GM18870 (cell line): ENCODE measurements at regions not wholly inside any gene's neighbourhood (a gene's known extent, or its start where the extent isn't known, plus 50 kb on each side); places are given as distances from the start of the nearest gene placed in this dataset.
"Not testable (repeated sequence)": the region's sequence is repeated elsewhere in the genome, so short reads cannot be mapped to it uniquely, and the experiment has no call there.

Source experiments
- ATAC-seq: cut with Tn5 transposase; IDR thresholded peaks from one replicate; pipeline ENCODE4 v1.9.1; 2021; ENCODE audit warnings: moderate library complexity; ENCODE audit not compliant: unreplicated experiment

- ATAC-seq: no peak
Observed at GRCh38 chr5:126052791-126053190, 370.4 kb upstream of the GRAMD2B start.

- ATAC-seq: no peak
Observed at GRCh38 chr5:126053630-126054029, 369.6 kb upstream of the GRAMD2B start.

DNA sequence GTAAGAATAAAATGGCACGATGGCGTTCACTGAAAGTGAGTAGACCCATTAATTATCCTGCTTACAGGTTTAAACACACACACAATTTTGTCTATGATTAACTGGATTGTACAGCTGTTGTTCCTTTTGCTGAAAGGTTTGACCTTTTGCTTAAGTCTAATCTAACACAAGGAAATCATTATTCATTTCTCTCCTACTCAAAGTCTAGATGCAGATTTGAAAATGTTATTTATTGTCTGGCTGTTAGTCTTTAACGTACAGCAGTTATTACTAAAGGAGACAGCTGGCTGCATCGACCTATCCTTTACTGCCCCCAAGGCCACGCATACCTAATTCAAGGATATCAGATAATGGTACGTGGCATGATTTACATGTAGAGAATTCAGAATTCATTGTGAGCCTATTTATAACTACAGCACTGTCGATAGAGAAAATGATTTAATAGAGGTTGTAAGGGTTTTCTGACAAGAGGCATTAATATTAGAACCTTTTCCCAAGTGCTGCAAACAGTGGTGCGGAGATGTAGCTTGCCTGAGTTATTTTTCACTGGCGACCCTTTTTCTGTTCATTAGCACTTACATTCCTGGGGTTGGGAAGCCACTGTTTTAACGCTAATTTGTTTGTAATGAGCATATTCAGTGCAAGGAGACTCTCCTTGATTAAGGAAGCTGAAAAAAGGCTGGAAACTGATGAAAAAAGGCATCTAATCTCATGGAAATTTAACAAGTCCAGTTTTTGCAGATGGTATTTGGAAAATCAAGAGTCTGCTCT lies 368.4 kb upstream of the GRAMD2B start:
- ATAC-seq: no peak

GRCh38 chr5:126055348-126055729 lies 367.9 kb upstream of the GRAMD2B start:
- ATAC-seq: no peak

GRCh38 chr5:126056352-126056751 lies 366.9 kb upstream of the GRAMD2B start:
- ATAC-seq: no peak

DNA sequence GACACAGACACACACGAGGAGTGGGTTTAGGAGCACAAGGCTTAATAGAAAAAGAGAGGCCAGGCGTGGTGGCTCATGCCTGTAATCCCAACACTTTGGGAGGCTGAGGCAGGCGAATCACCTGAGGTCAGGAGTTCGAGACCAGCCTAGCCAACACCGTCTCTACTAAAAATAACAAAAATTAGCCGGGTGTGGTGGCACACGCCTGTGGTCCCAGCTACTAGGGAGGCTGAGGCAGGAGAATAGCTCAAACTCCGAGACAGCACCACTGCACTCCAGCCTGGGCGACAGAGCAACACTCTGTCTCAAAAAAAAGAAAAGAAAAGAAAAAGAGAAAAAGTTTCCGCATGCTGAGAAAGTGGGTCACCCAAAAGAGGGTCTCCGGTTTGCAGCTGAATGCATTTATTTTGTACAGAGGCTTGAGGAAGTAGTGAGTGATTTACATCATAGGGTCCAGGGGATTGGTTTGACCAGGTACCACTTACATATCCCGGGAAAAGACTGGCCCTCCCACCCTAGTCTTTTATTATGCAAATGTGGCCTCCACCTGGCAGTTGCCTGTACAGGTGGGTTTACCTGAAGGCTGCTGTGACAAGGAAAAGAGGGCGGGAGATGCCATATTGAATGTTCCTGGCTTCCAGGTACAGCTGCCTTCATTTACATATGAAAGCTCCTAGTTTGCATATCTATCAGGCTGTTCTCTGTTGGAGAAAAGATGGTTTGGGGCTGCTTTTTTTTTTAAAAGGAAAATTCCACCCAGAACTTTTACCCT lies 366.2 kb upstream of the GRAMD2B start:
- no peak for ATAC-seq

- ATAC-seq: not testable (repeated sequence)
Observed at GRCh38 chr5:126058392-126058791, 364.8 kb upstream of the GRAMD2B start.

GRCh38 chr5:126062398-126063221 lies 360.6 kb upstream of the GRAMD2B start:
- ATAC-seq: no peak

- no peak for ATAC-seq
Observed at GRCh38 chr5:126065061-126065460, 358.1 kb upstream of the GRAMD2B start.

DNA sequence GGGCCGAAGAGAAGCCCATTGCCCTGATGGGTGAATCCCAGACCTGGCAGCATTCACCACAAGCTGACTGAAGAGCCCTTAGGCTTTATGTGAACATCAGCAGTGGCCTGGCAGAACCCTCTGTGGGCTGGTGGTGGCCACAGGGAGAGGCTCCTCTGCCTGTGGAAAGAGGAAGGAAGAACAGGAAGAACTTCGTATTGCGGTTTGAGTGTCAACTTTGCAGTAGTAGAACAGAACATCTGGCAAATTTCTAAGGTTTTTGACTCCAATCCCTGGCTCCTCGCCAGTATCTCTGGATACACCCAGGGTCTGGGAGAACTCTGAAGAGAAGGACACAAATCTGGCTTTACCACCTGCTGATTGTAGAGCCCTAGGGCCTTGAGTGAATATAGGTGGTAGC lies 356.4 kb upstream of the GRAMD2B start:
- ATAC-seq: no peak

GRCh38 chr5:126067404-126067803 lies 355.8 kb upstream of the GRAMD2B start:
- ATAC-seq: no peak

GRCh38 chr5:126069329-126069728 lies 353.9 kb upstream of the GRAMD2B start:
- no peak for ATAC-seq

- no peak for ATAC-seq
Observed at GRCh38 chr5:126070481-126070880, 352.7 kb upstream of the GRAMD2B start.

DNA sequence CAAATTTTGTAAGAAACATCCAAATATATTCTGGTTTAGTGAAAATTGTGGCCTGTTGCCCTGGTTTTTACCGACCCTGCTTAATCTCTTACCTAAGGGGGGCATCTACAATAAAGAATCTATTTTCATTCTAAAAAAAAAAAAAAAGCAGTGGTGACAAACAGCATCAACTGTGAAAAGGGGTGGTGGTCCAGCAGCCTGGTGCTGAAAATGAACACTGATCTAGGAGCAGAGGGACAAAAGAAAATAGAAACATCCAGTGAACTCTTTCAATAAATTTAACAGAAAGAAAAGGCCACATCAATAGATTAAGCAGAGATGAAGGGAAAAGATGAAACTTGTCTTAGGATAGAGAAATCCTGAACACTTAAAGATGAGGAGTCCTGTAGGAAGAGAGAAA lies 348.7 kb upstream of the GRAMD2B start:
- no peak for ATAC-seq

GRCh38 chr5:126079266-126079665 lies 343.9 kb upstream of the GRAMD2B start:
- no peak for ATAC-seq

GRCh38 chr5:126081209-126081608 lies 342.0 kb upstream of the GRAMD2B start:
- ATAC-seq: no peak

- ATAC-seq: no peak
Observed at GRCh38 chr5:126093041-126093440, 330.2 kb upstream of the GRAMD2B start.

DNA sequence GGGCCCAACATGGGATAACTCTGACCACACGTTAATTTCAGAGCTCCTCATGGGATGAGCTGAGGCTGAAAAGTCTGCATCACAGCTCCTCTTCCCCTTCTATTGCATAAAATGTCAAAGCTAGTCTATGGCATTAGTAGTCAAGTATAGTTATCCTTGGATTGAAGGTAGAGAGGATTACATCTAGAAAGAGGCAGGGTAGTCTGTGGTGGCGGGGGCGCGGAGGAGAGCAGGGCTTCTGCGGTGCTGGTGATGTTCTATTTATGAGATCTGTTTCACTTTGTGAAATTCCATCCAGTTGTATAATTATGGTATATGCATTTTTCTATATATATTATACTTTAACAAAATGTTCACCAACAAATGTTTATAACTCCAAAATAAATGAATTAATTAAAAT lies 329.5 kb upstream of the GRAMD2B start:
- no peak for ATAC-seq

GRCh38 chr5:126094991-126095390 lies 328.2 kb upstream of the GRAMD2B start:
- ATAC-seq: no peak

DNA sequence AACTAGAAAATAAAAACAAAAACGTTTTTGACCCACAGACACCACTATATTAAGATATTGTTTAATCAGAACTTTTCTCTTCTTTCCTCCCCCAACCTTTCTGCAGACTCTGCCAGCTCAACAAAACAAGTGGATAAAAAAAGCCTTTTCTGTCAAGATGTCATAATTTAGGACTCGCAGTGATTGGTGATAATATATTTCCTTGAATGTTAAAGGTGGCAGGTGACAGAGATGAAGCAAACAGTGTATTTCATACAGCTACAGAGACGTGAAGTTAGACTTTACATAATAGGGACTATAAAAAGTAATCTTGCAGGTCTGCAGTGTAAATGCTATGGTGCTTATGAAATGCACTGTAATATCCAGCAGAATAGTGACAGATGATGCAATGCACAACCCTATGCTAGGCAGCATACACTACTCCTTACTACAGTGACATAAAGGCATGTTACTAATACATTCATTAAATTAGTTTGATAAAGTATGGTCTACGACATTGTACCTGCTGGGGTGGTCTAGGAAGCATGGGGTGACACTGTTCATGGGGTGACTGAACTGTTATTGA lies 326.7 kb upstream of the GRAMD2B start:
- no peak for ATAC-seq

DNA sequence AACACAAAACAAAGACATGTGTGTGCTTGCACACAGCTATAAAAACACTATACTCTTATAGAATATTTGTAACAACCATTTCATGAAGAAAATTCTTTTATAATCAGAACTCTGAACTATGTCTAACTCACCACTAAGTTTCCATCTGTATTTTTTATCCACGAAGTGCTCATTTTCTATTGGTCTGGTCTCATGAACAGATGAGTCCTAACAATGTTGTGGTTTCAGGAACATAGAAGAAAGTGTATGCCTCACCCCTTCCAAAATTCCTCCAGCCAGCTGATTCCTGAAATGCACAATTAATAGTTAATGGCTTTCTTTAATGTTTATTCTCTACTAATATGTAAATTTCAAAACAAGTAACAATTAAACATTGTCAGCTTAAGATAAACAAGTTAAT lies 325.3 kb upstream of the GRAMD2B start:
- ATAC-seq: no peak
